HG02840 (cell line): ENCODE measurements at regions not wholly inside any gene's neighbourhood (a gene's known extent, or its start where the extent isn't known, plus 50 kb on each side); places are given as distances from the start of the nearest gene placed in this dataset.

Experiments
- ATAC-seq: cut with Tn5 transposase; IDR thresholded peaks from one replicate; pipeline ENCODE4 v1.9.1; 2021; ENCODE audit warnings: mild to moderate bottlenecking, moderate library complexity, moderate number of reproducible peaks; ENCODE audit not compliant: unreplicated experiment, low FRiP score

DNA sequence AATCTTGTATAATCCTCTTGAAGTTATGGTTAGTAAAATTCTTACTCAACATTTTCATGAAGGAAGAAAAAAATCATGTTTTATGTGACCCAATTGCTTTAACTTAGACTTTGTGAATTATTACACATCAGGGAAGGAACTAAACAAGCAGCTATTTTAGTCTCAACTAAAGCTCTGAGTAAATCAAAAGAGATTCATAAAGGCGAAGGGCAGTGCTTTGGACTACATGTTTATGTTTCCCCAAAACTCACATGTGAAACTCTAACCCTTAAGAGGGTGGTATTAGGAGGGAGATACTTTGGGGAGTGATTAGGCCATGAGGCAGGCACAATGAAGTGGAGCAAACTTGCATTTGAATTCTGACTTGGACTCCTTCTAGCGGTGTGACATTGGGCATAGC lies 283.7 kb upstream of the POU3F3 start:
- no peak for ATAC-seq

DNA sequence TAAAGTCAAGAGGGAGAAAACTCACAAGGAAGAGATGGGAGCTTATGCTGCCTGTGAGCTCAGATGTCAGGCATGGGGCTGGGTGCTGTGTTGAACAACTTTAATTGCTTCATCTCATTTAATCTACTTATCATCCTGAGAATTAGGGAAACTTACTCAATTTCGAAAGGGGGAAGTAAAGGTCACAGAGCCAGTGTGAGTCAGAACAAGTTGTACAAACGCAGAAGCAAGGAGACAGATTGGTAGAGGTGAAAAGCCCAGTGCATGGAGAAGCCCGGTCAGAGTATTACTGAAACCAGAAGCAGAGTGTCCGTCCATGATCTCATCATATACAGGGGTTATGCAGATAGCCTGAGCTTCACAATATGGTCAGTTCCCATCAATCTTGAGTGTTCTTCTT lies 281.1 kb upstream of the POU3F3 start:
- ATAC-seq = no peak

GRCh38 chr2:104574367-104574766 lies 279.5 kb upstream of the POU3F3 start:
- ATAC-seq = no peak

DNA sequence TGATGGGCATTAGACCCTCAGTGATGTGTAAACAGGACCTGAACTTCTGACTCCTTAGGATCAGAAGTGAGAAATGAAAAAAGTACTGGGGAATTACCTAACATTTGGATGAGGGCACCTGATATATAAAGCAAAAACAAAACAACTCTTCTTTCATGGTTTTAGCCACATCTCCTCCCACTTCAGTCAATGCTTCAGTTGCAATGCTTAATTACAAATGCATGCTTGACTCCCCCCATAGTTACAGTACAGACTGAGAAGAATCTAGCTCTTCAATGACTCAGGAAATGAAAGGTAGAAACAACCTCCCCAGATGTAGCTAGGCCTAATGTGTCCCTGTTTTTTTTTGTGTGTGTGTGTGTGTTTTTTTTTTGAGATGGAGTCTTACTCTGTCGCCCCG lies 276.8 kb upstream of the POU3F3 start:
- no peak for ATAC-seq

- ATAC-seq = no peak
These were observed 271.4 kb upstream of the POU3F3 start for GRCh38 chr2:104582471-104582870.

DNA sequence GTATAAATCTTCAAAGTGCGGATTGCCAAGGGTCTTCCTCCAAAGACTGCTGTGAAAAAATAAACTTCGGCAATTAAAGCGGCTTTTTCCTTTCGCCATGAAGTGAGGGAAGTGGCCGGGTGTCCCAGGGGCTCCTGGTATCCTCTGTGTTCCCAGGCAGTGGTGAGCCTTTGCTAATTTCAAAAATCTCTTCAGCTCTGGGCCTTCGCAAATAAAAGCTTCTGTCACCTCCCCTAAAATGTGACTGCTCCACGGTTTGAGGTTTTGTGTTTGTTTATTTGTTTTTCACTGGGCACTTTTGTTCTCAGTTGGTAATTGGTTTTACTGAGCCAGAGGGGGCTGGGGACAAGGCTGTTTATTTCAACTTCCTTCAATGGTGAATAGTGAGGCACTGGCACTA lies 270.1 kb upstream of the POU3F3 start:
- no peak for ATAC-seq

GRCh38 chr2:104584393-104584792 lies 269.5 kb upstream of the POU3F3 start:
- ATAC-seq = no peak

GRCh38 chr2:104595576-104595975 lies 258.3 kb upstream of the POU3F3 start:
- no peak for ATAC-seq

DNA sequence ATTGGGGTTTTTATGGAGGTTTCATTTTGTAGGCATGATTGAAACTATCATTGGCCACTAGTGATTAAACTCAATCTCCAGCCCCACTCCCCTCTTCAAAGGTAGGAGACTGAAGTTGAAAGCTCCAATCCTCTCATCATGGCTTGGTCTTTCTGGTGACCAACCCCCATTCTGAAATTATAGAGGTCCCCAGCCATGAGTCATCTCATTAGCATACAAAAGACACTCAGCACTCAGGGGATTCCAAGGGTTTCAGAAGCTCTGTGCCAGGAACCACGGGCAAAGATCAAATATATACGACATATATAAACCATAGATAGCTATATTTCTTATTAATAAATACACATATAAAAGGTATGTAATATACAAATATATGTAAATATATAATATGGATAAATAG lies 256.0 kb upstream of the POU3F3 start:
- no peak for ATAC-seq

- no peak for ATAC-seq
These were observed 255.3 kb upstream of the POU3F3 start for GRCh38 chr2:104598636-104599035.

DNA sequence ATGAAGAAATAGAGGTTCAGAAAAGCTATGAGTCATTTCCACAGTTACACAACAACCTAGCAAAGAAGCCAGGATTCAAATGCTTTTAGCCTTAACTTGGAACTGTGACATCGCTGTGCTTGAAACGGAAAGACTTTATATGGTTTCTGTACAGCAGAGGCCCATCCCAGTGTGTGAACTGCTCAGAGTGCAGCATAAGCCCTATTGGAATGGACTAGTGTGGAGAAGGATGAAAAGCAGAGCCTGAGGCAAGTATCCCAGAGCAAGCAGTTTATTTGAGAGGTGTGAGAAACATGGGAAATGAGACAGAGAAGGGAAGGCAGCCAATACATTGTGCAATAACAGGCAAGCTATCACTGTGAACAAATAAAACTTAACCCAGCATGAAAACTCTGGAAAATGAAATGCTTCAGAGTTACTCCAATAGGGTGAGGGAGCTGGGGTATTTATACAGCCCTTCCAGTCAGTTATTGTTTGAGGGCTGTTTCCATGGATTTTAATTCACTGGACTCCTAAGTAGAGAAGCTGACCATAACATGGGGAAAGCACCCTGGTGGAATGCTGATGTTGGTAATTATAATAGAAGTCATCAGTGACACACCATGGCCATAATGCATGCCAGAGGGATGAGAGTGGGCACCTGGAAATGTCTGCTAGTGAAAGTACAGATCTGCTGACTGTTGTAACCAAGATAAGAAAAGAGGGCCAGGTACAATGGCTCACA lies 254.0 kb upstream of the POU3F3 start:
- no peak for ATAC-seq

GRCh38 chr2:104606056-104606455 lies 247.9 kb upstream of the POU3F3 start:
- no peak for ATAC-seq

GRCh38 chr2:104616856-104617255 lies 237.1 kb upstream of the POU3F3 start:
- ATAC-seq = no peak

DNA sequence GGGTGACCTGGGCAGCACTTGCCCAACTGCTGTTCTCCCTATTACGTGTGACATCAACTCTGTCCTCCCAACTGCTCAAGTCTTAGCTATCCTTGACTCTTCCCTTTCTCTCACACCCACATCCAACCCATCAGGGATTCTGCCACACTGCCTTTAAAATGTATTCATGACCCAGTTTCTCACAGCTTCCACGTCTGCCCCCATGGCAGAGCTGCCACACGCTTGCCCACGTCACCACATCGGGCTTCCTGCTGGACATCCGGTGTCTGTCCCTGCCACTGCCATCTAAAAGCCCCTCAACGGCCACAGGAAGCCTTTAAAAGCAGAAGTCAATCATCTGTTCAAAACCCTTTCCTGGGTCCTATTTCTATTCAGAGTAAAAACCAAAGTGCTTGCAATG lies 233.1 kb upstream of the POU3F3 start:
- no peak for ATAC-seq

DNA sequence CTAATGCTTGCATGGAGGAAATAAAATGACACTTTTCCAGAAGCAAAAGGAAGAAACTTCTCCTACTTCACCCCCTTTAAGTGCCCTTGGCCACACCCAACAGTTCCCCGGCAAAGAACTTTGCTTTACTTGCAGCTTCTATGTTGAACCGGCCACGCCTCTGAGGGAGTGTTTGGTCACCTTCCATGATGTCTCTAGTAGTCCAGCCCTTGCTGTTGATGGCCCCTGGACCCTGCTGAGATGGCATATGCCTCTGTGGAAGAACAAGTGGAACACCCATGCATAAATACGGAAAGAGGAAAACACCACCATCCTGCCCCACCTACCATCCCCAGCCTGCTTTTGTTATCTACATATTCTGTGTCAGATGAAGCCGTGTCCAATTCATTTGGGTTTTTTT lies 218.3 kb upstream of the POU3F3 start:
- ATAC-seq = no peak

DNA sequence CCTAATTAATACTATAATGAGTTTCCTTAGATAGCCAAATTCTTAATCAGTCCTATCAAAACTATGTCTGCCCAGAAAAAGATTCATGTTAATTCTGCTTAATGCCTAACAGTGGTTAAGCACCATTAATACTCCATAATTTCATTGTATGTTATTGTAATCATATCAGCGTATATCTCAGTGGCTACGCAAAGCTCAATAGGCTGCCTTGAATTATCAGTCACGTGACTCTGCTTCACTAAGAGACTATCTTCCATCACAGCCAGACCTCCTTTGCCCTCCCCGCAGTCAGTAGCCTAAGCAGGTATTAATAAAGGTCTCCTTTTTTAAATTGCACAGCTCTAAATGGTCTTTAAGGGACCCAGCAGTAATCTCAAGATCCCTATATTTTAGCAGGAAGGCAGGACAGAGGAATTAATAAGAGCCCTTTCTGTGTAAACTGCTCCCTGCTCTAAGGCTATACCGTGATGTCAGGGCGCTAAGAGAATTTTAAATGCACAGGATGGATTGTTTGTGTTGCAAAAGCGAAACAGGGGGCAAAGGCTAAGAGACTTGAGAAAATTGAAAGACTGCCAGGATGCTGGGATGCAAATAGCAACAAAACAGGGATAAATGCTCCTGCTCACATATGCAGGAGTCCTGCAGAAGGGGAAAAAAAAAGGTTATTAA lies 215.6 kb upstream of the POU3F3 start:
- no peak for ATAC-seq

DNA sequence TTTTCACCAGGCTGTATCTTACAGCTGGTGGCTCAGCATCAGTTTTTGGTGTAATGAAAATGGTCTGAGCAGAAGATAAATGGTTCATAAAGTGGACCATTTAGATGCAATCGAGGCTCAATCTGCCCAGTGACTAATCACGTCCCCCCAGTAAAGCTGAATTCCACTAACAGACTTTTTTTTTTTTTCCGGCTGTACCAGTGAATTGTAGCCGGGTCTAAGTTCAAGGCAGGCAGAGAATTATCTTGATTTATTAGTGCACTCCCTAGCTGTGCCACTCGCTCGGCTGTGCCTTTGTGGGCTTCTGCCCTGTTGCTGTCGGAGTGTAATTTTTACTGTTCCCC lies 215.1 kb upstream of the POU3F3 start:
- ATAC-seq = no peak

GRCh38 chr2:104641786-104642185 lies 212.1 kb upstream of the POU3F3 start:
- ATAC-seq = no peak

- ATAC-seq = no peak
These were observed 205.5 kb upstream of the POU3F3 start for GRCh38 chr2:104648376-104648775.

GRCh38 chr2:104649866-104650265 lies 204.0 kb upstream of the POU3F3 start:
- no peak for ATAC-seq

DNA sequence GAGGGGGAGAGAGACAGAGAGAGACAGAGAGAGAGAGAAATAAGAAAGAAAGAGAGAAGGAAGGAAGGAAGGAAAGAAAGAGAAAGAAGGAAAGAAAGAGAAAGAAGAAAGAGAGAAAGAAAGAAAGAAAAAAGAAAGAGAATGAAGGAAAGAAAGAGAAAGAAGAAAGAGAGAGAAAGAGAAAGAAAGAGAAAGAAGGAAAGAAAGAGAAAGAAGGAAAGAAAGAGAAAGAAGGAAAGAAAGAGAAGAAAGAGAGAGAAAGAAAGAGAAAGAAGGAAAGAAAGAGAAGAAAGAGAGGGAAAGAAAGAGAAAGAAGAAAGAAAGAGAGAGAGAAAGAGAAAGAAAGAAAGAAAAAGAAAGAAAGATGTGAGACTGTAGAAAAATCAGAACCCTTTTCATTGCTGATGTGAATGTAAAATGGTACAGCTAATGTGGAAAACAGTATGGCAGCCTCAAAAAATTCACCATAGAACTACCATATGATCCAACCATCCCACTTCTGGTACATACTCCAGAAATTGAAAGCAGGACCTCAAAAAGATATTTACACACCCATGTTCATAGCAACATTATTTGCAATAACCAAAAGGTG lies 203.4 kb upstream of the POU3F3 start:
- ATAC-seq = no peak

- no peak for ATAC-seq
These were observed 199.1 kb upstream of the POU3F3 start for GRCh38 chr2:104654811-104655210.
